Right ventricle myocardium superior (tissue), 1 donor: ENCODE measurements at regions not wholly inside any gene's neighbourhood (a gene's known extent, or its start where the extent isn't known, plus 50 kb on each side); places are given as distances from the start of the nearest gene placed in this dataset.
"Not testable (repeated sequence)": the region's sequence is repeated elsewhere in the genome, so short reads cannot be mapped to it uniquely, and the experiment has no call there.

ENCODE experiments used
- ATAC-seq: fragments of 200-7000 bp; cut with Tn5 transposase; one replicate; pipeline ENCODE4 v1.9.1; 2020; ENCODE audit warnings: mild to moderate bottlenecking; ENCODE audit not compliant: poor library complexity
- DNase-seq: peaks from one replicate; pipeline ENCODE4 v3.0.0-alpha.2; 2020
- intact Hi-C: fragments of 100-400 bp; cut with DNase I; formaldehyde crosslinking; loops from one replicate; pipeline ENCODE4 v1.11.2; 2022
- donor health status: DM: no; HTN: yes; CAD: no; lungs with severe emphysema.

DNA sequence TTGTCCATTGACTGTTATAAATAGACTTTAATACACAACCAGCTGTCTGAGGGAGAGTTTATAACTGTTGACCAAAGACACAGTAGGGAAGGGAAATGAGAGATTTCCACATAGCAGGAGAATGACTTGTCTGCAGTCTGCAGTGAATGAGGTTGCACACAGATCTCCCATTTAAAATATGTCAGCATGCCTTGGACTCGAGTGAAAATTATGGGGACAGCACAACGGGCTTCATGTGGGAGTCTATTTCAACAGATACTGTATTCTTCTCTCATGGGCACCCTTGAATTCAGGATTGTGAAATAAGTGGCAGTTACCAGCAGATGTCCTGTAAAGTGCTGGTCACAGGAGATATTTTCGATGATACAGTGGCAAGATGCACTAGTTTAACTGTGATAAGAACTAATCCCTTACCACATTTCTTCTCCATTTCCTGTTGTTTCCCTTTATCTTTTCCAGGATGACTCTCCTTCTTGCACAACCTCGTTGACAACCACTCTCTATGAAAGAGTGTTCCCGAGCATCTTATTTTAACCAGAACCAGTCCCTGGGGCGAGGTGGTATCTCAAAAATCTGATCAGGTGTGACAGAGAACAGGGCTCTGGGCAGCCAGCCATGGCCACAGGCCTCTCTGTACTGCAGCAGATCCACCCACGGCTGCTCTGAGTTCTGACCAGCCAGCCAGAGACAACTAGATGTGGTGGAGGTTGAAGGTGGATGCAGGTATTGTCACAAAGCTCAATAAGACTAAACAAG lies 51.5 kb upstream of the MAP3K1 start:
- no peak for DNase-seq
- ATAC-seq: peak; percentile 61
- intact Hi-C loops: no loop called here

DNA sequence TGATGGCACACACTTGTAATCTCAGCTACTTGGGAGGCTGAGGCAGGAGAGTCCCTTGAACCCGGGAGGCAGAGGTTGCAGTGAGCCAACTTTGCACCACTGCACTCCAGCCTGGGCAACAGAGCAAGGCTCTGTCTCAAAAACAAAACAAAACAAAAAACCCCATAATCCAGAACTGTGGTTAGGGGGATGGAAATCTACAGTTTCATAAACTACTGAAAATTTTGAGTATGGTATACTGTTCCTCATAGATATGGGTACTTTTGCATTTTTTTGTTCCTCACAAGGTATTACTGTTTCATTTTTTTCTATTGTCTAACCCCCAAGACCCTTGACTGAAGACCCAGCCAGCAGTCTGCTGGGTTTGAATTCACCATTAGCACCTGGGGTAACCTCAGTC lies 52.2 kb upstream of the MAP3K1 start:
- ATAC-seq (no peak), DNase-seq (no peak)
- intact Hi-C loops: no loop called here

DNA sequence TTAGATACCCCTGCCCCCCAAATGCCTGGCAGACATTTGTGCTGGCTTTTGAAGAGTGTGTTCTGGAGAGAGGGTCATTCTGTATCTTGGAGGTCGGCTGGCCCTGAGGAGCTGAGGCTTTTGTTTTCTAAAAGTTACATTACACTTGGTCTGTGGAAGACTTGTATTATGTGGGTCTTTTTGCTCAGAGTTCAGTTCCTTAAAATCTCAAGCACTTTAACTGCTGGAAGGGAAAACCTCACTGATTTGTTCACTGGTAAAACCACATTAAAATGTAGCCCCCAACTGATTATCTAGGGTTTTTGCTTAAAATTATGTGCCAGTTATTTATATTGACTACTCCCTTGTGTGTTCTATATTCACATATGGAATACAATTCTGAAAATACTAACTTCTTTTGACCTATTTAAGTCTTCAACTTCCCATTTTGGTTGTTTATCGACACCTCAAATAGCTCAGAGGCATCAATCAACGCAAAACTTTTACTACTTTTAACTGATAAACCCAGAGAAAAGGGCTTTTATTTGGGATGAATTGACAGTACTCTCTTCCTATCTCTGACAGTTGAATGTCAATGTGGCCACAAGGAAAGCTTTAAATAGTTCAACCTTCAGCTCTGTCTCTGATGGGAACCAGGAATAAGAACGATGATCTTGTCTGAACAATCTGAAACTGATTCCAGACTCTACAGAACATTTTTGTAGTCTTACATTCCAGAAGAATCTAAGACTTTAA lies 54.0 kb upstream of the MAP3K1 start:
- intact Hi-C loops: no loop called here
- no peak for DNase-seq
- ATAC-seq: no peak

DNA sequence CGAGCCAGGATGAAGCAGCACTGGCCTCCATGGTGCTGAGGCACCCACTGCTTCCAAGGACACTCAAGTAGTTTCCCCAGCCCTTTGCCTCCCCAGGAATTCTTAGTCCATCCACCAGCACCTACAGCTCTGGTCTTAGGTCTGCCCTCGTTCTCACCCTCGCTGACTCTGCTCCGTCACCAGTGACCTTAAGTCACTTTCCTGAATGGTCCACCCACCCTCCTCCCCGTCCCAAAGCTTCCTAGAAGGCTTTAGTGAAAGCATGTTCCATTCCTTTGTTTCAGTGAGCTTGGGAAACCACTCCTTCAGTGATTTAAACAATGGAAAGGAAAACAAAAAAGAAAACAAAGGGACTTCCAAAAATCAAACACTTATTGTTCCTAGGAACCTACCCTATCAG lies 54.6 kb upstream of the MAP3K1 start:
- intact Hi-C loops: no loop called here
- DNase-seq (no peak), ATAC-seq (no peak)

DNA sequence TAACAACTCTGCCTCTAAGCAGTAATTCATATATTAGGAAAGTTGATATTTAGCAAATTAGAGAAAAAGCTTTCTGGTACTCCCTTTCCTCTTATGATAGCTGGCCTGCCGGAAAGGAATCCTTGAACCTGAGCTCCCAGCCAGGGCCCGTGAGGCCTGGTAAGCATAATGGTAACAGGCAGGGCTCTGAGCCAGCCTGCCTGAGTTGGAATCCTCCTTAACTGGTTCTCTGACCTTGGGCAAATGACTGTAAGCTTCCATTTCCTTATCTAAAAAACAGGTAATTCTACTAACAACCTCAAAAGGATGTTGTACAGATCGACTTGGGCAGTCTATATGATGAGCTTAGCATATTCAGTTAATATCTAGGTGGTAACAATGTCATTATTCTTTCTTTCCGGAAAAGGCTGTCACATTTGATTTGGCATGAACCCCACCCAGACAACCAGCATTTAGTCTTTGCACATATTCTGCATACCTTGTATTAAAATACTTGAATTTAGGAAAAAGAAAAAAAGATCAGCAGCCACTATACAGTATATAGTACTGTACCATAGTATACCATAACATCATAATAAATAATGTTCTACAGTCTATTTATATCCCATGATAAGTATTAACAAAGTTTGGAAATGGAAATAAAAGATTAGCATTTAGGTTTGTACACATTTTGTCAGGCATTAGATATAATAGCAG lies 55.7 kb upstream of the MAP3K1 start:
- ATAC-seq (no peak), DNase-seq (peak; percentile 41)
- intact Hi-C loops: no loop called here

DNA sequence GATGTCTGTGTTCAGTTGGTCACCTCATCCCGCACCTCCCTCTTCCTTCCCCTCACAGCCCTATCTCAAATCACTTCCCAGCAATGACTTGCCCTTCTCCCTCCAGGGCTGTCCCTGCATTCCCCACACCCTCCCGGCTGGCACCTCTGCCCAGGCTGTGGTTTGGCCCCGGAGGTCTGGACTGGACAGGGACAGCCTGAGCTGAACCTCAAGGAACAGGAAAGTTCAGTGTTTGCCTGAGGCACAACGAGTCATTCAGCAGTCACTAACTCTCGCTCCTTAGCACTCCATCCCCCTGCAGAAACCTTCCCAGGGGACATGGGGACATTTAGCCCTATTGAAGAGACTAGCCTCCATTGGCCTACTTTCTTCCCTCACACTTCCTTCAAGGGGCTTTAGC lies 58.3 kb upstream of the MAP3K1 start:
- no peak for ATAC-seq
- intact Hi-C loops: no loop called here

DNA sequence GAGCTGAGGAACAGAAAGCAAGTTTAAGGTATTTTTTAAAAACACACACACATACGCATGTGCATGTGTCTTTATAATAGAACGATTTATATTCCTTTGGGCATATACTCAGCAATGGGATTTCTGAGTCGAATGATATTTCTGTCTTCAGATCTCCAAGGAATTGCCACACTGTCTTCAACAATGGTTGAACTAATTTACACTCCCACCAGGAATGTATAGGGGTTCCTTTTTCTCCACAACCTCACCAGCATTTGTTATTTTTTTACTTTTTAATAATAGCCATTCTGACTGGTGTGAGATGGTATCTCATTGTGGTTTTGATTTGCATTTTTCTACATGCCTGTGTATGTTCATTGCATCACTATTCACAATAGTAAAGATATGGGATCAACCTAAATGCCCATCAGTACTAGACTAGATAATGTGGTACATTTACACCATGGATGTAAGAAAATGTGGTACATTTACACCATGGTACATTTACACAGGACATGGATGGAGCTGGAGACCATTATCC lies 60.3 kb upstream of the MAP3K1 start:
- no peak for ATAC-seq
- DNase-seq: no peak
- intact Hi-C loops: no loop called here

More for the DNA sequence above, 58.3 kb upstream of the MAP3K1 start:
- DNase-seq: no peak

DNA sequence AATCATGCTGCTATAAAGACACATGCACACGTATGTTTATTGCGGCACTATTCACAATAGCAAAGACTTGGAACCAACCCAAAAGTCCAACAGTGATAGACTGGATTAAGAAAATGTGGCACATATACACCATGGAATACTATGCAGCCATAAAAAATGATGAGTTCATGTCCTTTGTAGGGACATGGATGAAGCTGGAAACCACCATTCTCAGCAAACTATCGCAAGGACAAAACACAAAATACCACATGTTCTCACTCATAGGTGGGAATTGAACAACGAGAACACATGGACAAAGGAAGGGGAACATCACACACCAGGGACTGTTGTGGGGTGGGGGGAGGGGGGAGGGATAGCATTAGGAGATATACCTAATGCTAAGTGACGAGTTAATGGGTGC lies 61.8 kb upstream of the MAP3K1 start:
- intact Hi-C loops, ATAC-seq, DNase-seq: not testable (repeated sequence)

DNA sequence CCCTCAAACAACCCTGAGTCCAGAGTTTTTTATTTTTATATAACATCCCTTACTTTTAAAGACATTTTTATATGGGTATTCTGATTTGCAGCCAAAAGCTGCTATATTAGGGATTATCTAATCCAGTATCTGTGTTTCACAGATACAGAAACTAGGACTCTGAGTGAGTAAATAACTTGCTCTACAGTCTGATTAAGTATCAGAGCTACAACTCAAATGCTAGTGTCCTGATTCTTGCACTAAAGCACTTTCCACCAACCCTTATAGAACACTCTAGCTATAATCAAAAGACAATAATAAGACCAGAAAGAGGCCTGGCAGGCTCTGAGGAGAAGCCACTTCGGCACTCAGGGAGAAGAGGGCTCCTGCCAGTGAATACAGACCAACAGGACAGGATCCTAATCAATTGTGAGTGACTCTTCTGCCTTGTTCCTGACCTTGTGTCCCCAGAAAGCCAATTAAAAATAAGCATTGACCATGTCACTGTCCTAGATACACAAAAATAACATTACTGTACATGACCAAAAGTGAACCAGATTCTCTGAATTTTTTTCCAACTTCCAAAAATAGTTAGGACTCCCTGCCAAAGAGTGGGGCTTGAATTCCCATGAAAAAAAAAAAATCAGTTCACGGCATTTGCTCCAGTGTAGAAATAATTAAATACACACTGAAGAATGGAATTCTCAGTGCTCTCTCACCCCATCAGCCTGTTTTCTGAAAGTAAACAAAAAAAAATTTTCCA lies 63.6 kb upstream of the MAP3K1 start:
- peak; percentile 27 for ATAC-seq
- intact Hi-C loops: no loop called here
- no peak for DNase-seq

DNA sequence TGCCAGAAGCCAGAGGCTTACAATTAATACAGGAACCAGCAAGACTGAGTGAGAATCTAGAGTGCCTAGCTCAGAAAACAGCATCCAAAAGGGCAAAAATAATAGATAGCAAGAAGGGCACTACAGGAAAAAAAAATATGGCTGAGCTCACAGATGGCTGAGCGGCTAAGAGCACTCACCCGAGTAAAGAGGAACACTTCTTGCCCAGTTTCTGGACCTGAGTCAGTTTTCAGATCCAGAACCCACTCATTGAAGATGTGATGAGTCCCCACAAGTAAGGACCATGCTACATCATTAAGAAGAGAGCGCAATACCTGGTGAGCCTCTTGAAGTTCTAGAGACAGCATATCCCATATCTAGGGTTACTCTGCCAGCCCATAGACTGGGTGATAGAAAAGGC lies 65.5 kb upstream of the MAP3K1 start:
- ATAC-seq (no peak), DNase-seq (no peak)
- intact Hi-C loops: no loop called here

DNA sequence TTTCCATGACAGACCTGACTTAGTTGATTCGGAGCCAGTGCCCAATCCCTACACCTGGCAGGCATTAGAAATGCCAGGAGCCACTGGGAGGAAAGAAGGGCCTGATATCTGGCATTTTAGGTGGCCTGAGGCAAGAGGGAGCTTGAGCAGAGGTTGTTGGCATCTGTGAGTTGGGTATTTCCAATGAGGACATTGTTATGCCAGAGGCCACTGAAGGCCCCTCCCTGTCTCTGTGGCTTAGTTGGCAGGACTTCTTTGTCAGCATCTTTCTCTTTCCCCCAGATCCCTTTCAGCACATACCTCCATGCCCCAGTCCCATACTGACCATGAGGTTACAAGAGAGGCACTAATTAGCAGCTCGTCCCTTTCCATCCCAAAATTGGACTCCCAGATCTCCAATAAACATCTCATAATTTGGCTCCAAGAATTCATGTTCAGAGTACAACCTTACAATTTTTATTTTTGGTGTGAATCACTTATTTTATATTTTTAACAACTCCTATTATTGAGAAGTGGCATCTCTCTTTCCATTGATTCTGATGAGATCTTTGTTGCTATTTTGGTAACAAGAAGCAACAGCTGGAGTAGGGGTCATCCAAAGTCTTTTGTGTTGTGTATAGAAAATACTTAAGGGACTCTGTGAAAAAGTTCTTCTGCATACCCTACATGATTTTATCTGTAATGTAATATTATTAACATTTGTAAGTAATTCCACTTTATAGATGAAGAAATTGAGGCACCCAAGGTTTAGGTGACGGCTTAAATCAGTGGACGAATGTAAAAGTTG lies 68.6 kb upstream of the MAP3K1 start:
- no peak for DNase-seq
- ATAC-seq: no peak
- intact Hi-C loops: no loop called here

DNA sequence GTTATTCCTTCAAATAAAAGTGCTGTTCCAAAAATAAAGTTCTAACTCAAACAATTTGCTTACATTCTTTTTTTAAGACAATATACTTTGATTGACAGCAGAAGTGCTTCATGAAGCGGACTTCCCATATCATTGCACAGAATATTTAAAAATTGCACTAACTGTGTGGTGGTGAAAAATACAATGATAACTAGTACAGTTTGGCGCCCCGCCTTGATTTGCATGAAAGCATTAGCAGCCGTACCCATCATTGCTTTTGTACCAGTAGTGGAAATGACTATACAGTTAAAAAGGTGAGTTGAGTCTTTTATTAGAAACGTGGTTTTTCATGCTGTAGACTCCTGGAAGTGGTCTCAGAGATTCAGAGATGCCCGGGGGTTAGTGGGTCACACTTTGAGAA lies 69.5 kb upstream of the MAP3K1 start:
- intact Hi-C loops: no loop called here

DNA sequence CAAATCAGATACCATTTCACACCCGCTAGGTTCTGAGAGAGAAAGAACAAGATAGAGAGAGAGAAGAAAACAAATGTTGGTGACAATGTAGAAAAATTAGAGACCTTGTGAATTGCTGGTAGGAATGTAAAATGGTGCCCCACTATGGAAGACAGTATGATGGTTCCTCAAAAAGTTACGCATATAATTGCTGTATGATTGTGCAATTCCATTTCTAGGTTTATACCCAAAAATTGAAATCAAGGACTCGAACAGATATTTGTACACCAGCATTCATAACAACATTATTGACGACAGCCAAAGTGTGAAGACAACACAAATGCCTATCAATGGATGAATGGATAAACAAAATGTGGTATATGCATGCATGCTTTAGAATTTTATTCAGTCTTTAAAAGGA lies 74.5 kb upstream of the MAP3K1 start:
- intact Hi-C loops: no loop called here
- DNase-seq (no peak), ATAC-seq (no peak)

More for the DNA sequence above, 69.5 kb upstream of the MAP3K1 start:
- ATAC-seq (no peak), DNase-seq (no peak)

DNA sequence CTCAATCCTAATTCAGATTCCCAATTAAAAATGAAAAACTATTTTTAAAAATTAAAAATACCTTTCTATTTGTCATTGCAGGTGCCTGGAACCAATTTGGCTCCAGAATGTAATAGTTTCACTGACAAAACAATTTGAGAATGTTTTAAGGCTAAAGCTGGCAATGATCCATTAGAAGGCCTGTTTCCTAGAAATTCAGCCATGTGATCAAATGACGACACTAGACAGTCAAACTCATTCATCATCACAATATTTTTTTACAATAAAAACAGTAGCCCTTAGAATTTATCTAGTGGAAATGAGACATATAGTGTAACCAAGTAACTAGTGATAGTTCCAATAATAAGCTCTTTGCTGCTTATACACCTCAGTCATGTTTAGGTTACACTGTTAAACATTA lies 75.4 kb upstream of the MAP3K1 start:
- DNase-seq (no peak), ATAC-seq (no peak)
- intact Hi-C loops: no loop called here

DNA sequence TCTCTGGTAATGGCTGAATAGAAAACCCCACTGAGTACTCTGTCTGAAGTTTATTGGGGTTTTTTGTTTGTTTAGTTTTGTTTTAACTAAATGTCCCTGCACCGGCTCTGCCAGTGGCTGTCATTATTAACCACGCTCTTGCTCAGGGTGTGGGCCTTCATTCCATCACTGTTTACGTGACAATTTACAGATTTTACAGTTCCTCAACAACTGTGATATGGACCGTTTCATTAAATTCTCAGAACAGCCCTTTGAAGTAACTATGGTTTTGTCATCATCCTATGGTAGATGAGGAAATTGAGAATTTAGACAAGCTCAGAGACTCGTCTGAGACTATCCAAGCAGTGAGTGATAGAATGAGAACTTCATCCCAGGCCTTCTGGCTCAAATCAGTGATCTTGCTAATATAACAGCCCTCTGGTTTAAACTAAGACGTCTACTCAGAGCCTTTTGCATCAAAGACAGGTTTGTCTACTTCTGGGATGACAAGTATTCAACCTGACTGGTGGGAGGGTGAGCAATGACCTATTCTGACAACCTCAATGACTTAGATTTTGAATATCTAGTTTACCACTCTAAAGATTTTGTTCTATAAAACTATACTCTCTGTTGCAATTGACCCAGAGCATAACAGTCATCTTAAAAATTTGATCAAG lies 77.3 kb upstream of the MAP3K1 start:
- no peak for DNase-seq
- intact Hi-C loops: no loop called here
- no peak for ATAC-seq

DNA sequence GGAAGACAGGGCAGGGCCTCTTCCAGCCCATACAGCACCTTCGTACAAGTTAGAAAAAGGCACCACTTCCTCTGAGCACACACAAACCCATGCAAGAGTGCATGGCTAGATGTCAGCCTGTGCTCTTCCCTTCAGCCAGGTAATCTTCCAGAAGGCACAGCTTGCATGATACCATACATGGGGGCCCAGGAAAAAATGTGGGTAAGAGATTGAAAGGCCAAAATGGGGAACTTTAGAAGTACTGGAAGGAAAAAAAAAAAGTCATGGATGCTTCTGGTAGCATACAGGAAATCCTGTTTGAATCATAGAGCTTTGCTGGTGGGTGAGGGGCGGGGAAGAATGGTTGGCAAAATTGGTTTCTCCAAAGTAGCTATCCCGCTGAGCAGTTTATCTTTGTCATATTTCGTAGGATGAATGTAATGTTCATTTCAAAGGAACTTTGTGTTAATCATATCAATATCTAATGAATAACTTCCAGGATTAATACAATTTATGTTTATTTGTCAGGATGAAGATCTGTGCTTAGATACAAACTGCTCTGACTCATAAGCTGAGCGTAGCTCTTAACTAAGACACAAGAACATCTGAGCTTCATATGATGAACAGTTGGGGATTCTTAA lies 78.2 kb upstream of the MAP3K1 start:
- peak; percentile 48 for ATAC-seq
- intact Hi-C loops: no loop called here
- DNase-seq: no peak

DNA sequence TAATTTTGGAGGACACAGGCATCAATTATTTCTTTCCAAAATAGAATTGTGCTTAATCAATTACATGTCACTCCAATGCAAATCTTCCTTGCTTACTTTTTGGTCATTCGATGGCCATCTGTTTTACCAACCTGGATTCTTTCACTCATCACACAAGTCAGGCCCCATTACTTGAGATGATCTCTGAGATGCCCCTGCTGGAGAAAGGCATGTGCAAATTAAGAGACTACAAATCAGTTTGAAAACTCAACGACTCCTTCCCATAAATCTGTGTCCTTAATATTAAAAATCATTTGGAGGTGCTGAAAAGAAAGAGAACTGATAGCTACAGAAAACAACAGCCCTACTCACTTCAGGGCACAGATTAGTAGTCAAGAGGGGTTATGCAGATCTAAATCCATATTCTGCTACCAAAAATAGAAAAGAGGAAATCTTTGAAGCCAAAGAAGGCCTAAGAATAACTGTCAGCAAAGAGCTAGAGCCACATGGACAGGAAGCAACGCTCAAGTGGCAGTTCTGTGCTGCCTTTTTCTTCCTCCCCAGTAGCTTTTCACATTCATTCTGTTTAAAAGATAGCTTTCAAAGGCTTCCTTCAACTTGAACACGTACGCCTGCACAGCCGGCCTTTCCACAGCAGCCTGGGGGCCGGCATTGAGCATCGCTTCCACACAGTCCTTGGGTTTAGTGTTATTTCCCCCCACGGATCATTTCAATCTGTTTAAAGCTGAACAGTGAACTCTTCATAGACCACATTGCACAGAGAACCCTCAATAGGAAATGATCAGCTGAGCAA lies 79.3 kb upstream of the MAP3K1 start:
- DNase-seq (no peak), ATAC-seq (peak; percentile 80)
- intact Hi-C loops: no loop called here
